ENCODE measurements at regions not wholly inside any gene's neighbourhood (a gene's known extent, or its start where the extent isn't known, plus 50 kb on each side); places are given as distances from the start of the nearest gene placed in this dataset.

DNA sequence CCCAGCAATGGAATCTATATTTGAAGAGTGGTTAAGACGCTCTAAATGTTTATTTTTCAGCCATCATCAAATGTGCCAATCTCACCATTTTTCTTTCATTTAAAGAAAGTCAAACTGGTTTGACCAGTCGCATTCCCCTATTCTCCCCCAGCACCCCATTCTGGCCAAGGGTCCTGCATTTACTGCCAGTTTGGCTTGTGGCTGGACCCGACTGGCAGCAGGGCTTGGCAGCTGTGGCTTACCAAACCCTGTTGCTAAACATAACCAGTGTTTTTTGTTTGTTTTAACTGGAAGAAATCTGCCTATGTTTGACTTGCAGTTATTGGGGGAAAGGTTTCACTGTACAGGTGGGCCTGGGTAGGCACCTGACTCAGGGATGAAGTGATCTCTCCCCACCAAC is 116.3 kb downstream of the CYP26A1 start:
- intact Hi-C loops (cut with DNase I) = no loop called here
- 33% methylated on average over 3 of the region's 3 CpGs for WGBS (ENCODE audit: insufficient coverage, low coverage, low lambda C conversion rate, missing lambda C conversion rate)
- peak overlapping the region in 1 of 3 donors; percentile 20 for H3K27ac ChIP-seq

DNA sequence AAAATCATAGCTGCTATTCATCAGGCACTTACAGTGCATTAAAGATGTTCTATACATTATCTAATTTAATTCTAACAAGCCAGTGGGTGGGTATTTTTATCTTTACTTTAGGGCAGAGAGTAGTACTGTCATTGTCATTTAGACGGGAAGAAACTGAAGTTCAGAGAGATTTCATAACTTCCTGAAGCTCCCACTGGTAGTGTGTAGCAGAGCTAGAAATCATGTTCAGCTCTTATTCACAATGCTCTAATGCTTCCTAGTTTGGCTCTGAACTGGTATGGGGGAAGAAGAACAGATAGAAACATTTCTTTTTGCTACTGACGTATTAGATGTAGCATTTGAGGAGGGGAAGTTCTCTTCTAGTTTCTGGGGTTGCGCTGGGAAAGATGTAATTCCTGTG is 116.7 kb downstream of the CYP26A1 start:
- WGBS (ENCODE audit: insufficient coverage, low coverage, low lambda C conversion rate, missing lambda C conversion rate) = 38% methylated on average over 2 of the region's 3 CpGs
- H3K27ac ChIP-seq = peak overlapping the region in 1 of 3 donors; percentile 20
- peak; percentile 69 to 89 (median 77) for ATAC-seq

More for the DNA sequence above, 116.3 kb downstream of the CYP26A1 start:
- TF ChIP-seq, protein P1, sequence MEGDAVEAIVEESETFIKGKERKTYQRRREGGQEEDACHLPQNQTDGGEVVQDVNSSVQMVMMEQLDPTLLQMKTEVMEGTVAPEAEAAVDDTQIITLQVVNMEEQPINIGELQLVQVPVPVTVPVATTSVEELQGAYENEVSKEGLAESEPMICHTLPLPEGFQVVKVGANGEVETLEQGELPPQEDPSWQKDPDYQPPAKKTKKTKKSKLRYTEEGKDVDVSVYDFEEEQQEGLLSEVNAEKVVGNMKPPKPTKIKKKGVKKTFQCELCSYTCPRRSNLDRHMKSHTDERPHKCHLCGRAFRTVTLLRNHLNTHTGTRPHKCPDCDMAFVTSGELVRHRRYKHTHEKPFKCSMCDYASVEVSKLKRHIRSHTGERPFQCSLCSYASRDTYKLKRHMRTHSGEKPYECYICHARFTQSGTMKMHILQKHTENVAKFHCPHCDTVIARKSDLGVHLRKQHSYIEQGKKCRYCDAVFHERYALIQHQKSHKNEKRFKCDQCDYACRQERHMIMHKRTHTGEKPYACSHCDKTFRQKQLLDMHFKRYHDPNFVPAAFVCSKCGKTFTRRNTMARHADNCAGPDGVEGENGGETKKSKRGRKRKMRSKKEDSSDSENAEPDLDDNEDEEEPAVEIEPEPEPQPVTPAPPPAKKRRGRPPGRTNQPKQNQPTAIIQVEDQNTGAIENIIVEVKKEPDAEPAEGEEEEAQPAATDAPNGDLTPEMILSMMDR (IDR thresholded peaks at IDR 0.05) = no peak
- no peak for TF ChIP-seq POLR2A (IDR thresholded peaks at IDR 0.05)
- ATAC-seq = peak; percentile 56 to 85 (median 66)
- Histone ChIP-seq H3K4me3 (no peak overlapping the region), H3K4me1 (peaks cover 0 to 26% (median 6%) of the 10 kb centered on the region in 4 donors), H3K27me3 (no peaks in the 10 kb centered on the region), H3K36me3 (no peaks in the 10 kb centered on the region), H3K9me3 (no peaks in the 10 kb centered on the region)
- DNase-seq = peak in 2 of 3 donors; percentile 28 to 59

DNA sequence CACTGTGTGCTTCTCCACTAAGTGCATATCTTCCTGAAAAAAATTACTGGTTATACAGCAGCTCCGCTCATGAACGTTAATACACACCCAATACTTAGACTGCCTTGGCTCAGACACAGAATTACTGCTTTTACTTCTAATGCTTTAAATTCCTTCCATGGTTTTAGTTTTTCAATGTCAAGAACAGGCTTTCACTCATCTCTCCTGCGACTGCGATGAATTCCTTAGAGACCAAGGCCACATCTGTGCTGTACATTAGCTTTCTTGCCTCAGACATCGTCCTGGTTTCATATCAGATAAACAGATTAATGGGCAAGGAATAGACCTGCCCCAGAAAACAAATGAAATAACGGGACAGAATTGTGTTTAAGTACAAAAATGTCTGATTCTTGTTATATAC is 120.2 kb downstream of the CYP26A1 start:
- Histone ChIP-seq H3K27ac (no peak overlapping the region), H3K4me3 (no peak overlapping the region), H3K4me1 (peaks cover 0 to 20% (median 9%) of the 10 kb centered on the region in 4 donors), H3K27me3 (no peaks in the 10 kb centered on the region), H3K9me3 (no peaks in the 10 kb centered on the region), H3K36me3 (no peaks in the 10 kb centered on the region)
- DNase-seq (no peak), ATAC-seq (no peak)
- intact Hi-C loops (cut with DNase I) = no loop called here
- no peak for TF ChIP-seq POLR2A (IDR thresholded peaks at IDR 0.05)
- TF ChIP-seq, protein P1 (IDR thresholded peaks at IDR 0.05) = no peak
- 86% methylated on average over 6 of the region's 6 CpGs for WGBS (ENCODE audit: insufficient coverage, low coverage, low lambda C conversion rate, missing lambda C conversion rate)

More for the DNA sequence above, 116.7 kb downstream of the CYP26A1 start:
- peaks cover 0 to 26% (median 6%) of the 10 kb centered on the region in 4 donors for H3K4me1 ChIP-seq
- no peaks in the 10 kb centered on the region for H3K9me3 ChIP-seq
- H3K36me3 ChIP-seq = no peaks in the 10 kb centered on the region
- DNase-seq = no peak
- TF ChIP-seq, protein P1 (IDR thresholded peaks at IDR 0.05) = no peak
- TF ChIP-seq POLR2A (IDR thresholded peaks at IDR 0.05) = no peak
- intact Hi-C loops (cut with DNase I) = no loop called here
- no peaks in the 10 kb centered on the region for H3K27me3 ChIP-seq
- H3K4me3 ChIP-seq = no peak overlapping the region

DNA sequence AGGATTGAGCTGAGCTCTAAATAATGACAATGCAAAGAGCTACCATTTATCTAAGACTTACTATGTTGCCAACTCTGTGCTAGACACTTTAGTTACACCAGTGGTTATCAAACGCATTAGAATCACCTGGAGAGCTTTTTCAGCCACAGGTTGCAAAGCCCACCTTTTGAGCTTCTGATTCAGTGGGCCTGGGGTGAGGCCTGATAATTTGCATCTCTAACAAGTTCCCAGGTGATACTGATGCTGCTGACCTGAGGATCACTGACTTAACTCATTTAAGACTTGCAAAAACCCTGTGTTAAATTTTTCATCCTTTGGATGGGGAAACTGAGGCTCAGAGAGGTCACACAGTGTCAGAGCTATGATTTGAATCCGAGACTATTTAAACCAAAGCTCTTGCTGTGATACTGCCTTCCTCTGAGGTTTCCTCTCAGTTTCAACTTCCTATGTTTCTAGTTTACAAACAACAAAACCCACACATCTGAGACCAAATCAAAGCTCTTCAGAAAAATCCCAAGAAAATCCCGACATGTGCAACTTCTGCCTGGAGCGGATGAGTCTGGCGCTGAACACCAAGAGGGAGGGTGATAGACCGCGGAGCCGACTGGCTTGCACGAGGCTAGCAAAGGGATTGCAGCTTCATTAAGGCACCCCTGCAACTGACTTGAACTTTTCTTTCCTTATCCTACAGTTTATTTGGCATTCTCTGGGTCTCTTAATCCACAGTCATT is 124.9 kb downstream of the CYP26A1 start:
- Histone ChIP-seq H3K4me1 (peaks cover 0 to 12% (median 3%) of the 10 kb centered on the region in 4 donors), H3K4me3 (peak overlapping the region; percentile 2 to 50 (median 27)), H3K27ac (peak overlapping the region in 2 of 3 donors; percentile 51 to 77), H3K27me3 (no peaks in the 10 kb centered on the region), H3K36me3 (no peaks in the 10 kb centered on the region), H3K9me3 (no peaks in the 10 kb centered on the region)
- intact Hi-C loops (cut with DNase I) = no loop called here
- 5% methylated on average over 8 of the region's 9 CpGs for WGBS (ENCODE audit: insufficient coverage, low coverage, low lambda C conversion rate, missing lambda C conversion rate)
- TF ChIP-seq POLR2A (IDR thresholded peaks at IDR 0.05) = no peak
- TF ChIP-seq, protein P1 (IDR thresholded peaks at IDR 0.05) = no peak
- ATAC-seq (peak; percentile 65 to 76 (median 74)), DNase-seq (no peak)
